H9 (cell line): ENCODE measurements at regions not wholly inside any gene's neighbourhood (a gene's known extent, or its start where the extent isn't known, plus 50 kb on each side); places are given as distances from the start of the nearest gene placed in this dataset.

Source experiments
- DNase-seq: peaks from one replicate; pipeline ENCODE4 v3.0.0-alpha.2; 2017
- H2AFZ ChIP-seq: one replicate; pipeline ENCODE4 v1.6.1; 2013; ENCODE audit warnings: mild to moderate bottlenecking, low read length, control low read depth, moderate library complexity
- H2AK5ac ChIP-seq: 2 replicates; pipeline ENCODE4 v1.6.1; 2013; ENCODE audit warnings: low read length, control low read depth, mixed read lengths; ENCODE audit not compliant: insufficient read length
- H2BK120ac ChIP-seq: one replicate; pipeline ENCODE4 v1.6.1; 2013; ENCODE audit warnings: low read depth, mild to moderate bottlenecking, low read length, control low read depth, inconsistent platforms; ENCODE audit not compliant: poor library complexity, severe bottlenecking
- H2BK12ac ChIP-seq: 2 replicates; pipeline ENCODE4 v1.6.1; 2013; ENCODE audit warnings: low read length, control low read depth, mixed read lengths, low read depth; ENCODE audit not compliant: insufficient read length
- H2BK15ac ChIP-seq: 2 replicates; pipeline ENCODE4 v1.6.1; 2013; ENCODE audit warnings: low read depth, low read length, control low read depth
- H2BK20ac ChIP-seq: one replicate; pipeline ENCODE4 v1.6.1; 2013; ENCODE audit warnings: low read depth, mild to moderate bottlenecking, low read length, control low read depth, inconsistent platforms; ENCODE audit not compliant: poor library complexity, severe bottlenecking
- H2BK5ac ChIP-seq: 2 replicates; pipeline ENCODE4 v1.6.1; 2013; ENCODE audit warnings: low read length, control low read depth, mixed read lengths; ENCODE audit not compliant: insufficient read length
- H3K14ac ChIP-seq: 2 replicates; pipeline ENCODE4 v1.6.1; 2013; ENCODE audit warnings: low read length, control low read depth; ENCODE audit not compliant: insufficient read depth
- H3K18ac ChIP-seq: 2 replicates; pipeline ENCODE4 v1.6.1; 2013; ENCODE audit warnings: low read depth, mild to moderate bottlenecking, mixed read lengths, low read length, control low read depth; ENCODE audit not compliant: insufficient read length
- H3K23ac ChIP-seq: 2 replicates; pipeline ENCODE4 v1.6.1; 2013; ENCODE audit warnings: low read length, control low read depth, mixed read lengths, low read depth; ENCODE audit not compliant: insufficient read length
- H3K23me2 ChIP-seq: 2 replicates; pipeline ENCODE4 v1.6.1; 2013; ENCODE audit warnings: low read depth, mild to moderate bottlenecking, mixed read lengths, low read length, control low read depth; ENCODE audit not compliant: insufficient read length, poor library complexity, severe bottlenecking
- H3K27ac ChIP-seq: 2 replicates; pipeline ENCODE4 v1.5.1; 2013; ENCODE audit warnings: low read length, control low read depth, mixed read lengths, low read depth; ENCODE audit not compliant: insufficient read length
- H3K27me3 ChIP-seq: 2 replicates; pipeline ENCODE4 v1.6.1; 2013; ENCODE audit warnings: low read length, control low read depth, inconsistent platforms; ENCODE audit not compliant: insufficient read depth
- H3K4ac ChIP-seq: 2 replicates; pipeline ENCODE4 v1.6.1; 2013; ENCODE audit warnings: low read depth, mild to moderate bottlenecking, control low read depth, inconsistent platforms, low read length, moderate library complexity
- H3K4me1 ChIP-seq: 2 replicates; pipeline ENCODE4 v1.6.1; 2013; ENCODE audit warnings: low read length, control low read depth, inconsistent platforms; ENCODE audit not compliant: insufficient read depth
- H3K4me2 ChIP-seq: 2 replicates; pipeline ENCODE4 v1.6.1; 2013; ENCODE audit warnings: low read length, control low read depth, mixed read lengths; ENCODE audit not compliant: insufficient read length, insufficient read depth
- H3K56ac ChIP-seq: 2 replicates; pipeline ENCODE4 v1.6.1; 2013; ENCODE audit warnings: low read depth, mild to moderate bottlenecking, mixed read lengths, low read length, control low read depth; ENCODE audit not compliant: insufficient read length
- H3K79me1 ChIP-seq: 2 replicates; pipeline ENCODE4 v1.6.1; 2013; ENCODE audit warnings: low read depth, mild to moderate bottlenecking, moderate library complexity, low read length, control low read depth, inconsistent platforms; ENCODE audit not compliant: insufficient read depth, poor library complexity, severe bottlenecking
- H3K79me2 ChIP-seq: 2 replicates; pipeline ENCODE4 v1.6.1; 2013; ENCODE audit warnings: low read length, control low read depth, inconsistent platforms; ENCODE audit not compliant: insufficient read depth
- H3K9ac ChIP-seq: 2 replicates; pipeline ENCODE4 v1.6.1; 2013; ENCODE audit warnings: low read length, control low read depth, mixed read lengths; ENCODE audit not compliant: insufficient read length; ENCODE audit errors: extremely low read depth
- H3K9me3 ChIP-seq: one replicate; pipeline ENCODE4 v1.6.1; 2013; ENCODE audit warnings: low read depth, low read length, inconsistent platforms; ENCODE audit not compliant: control insufficient read depth
- H3T11ph ChIP-seq: one replicate; pipeline ENCODE4 v1.6.1; 2013; ENCODE audit warnings: mild to moderate bottlenecking, low read length, control low read depth, inconsistent platforms
- H4K20me1 ChIP-seq: one replicate; pipeline ENCODE4 v1.6.1; 2013; ENCODE audit not compliant: control insufficient read depth, insufficient read length, insufficient read depth
- H4K5ac ChIP-seq: 2 replicates; pipeline ENCODE4 v1.6.1; 2013; ENCODE audit warnings: low read depth, mild to moderate bottlenecking, mixed read lengths, low read length, control low read depth; ENCODE audit not compliant: insufficient read length
- H4K8ac ChIP-seq: replicated peaks from 2 replicates; pipeline ENCODE4 v1.6.1; 2013; ENCODE audit warnings: low read length, control low read depth, mixed read lengths, low read depth; ENCODE audit not compliant: insufficient read length
- H4K91ac ChIP-seq: 2 replicates; pipeline ENCODE4 v1.6.1; 2013; ENCODE audit warnings: low read depth, mild to moderate bottlenecking, moderate library complexity, mixed read lengths, low read length, control low read depth; ENCODE audit not compliant: insufficient read length
- H3K27ac Mint-ChIP-seq, 3 experiments: 2 replicates in 2 of 3; 3 replicates in 1 of 3; pipeline ENCODE4 v1.8.0; 2020 to 2021; ENCODE audit warnings: mixed read lengths in 3 of 3, mild to moderate bottlenecking in 1 of 3, moderate library complexity in 1 of 3
- H3K27me3 Mint-ChIP-seq: 2 replicates; pipeline ENCODE4 v1.8.0; 2021; ENCODE audit warnings: low read depth, mild to moderate bottlenecking, moderate library complexity, mixed read lengths
- H3K36me3 Mint-ChIP-seq, 3 experiments: 2 replicates in 2 of 3; 3 replicates in 1 of 3; pipeline ENCODE4 v1.8.0; 2020 to 2021; ENCODE audit warnings: low read depth in 3 of 3, mixed read lengths in 3 of 3; ENCODE audit not compliant: insufficient read depth in 1 of 3
- H3K4me1 Mint-ChIP-seq, 2 experiments: 2 replicates each; pipeline ENCODE4 v1.8.0; 2020; ENCODE audit warnings: mixed read lengths in 2 of 2
- H3K4me3 Mint-ChIP-seq, 2 experiments: 2 replicates in 1 of 2; 3 replicates in 1 of 2; pipeline ENCODE4 v1.8.0; 2020 to 2021; ENCODE audit warnings: mild to moderate bottlenecking in 2 of 2, mixed read lengths in 2 of 2, moderate library complexity in 1 of 2
- H3K9me3 Mint-ChIP-seq, 2 experiments: 2 replicates in 1 of 2; 3 replicates in 1 of 2; pipeline ENCODE4 v1.8.0; 2020; ENCODE audit warnings: mild to moderate bottlenecking in 2 of 2, mixed read lengths in 2 of 2, moderate library complexity in 1 of 2
- CTCF ChIP-seq: fragments of 200-600 bp; sonication (generic); conservative IDR thresholded peaks from 3 replicates; pipeline ENCODE4 v1.8.0; 2021; ENCODE audit warnings: antibody characterized with exemption, mild to moderate bottlenecking
- WGBS: extraction: QIAGEN DNeasy Blood & Tissue Kit; methylation state at CpG from one replicate; pipeline ENCODE4 v1.1.7; 2013; ENCODE audit warnings: missing lambda C conversion rate, low lambda C conversion rate, mixed read lengths; ENCODE audit not compliant: insufficient read length; ENCODE audit errors: extremely low coverage; 5-methylcytosine and 5-hydroxymethylcytosine counted together

- H3K4me2 ChIP-seq: no peak overlapping the region
- no peaks in the 10 kb centered on the region for H3K79me1 ChIP-seq
- H3K27me3 Mint-ChIP-seq: no peaks in the 10 kb centered on the region
- H3T11ph ChIP-seq: no peak overlapping the region
- H3K27ac ChIP-seq: no peak overlapping the region
- no peaks in the 10 kb centered on the region for H3K27me3 ChIP-seq
- H2BK20ac ChIP-seq: no peak overlapping the region
- no peak overlapping the region for H4K8ac ChIP-seq
- H2BK5ac ChIP-seq: no peak overlapping the region
- H3K56ac ChIP-seq: no peak overlapping the region
- H2AFZ ChIP-seq: no peak overlapping the region
- H2BK120ac ChIP-seq: no peak overlapping the region
- H3K4me1 ChIP-seq: no peaks in the 10 kb centered on the region
- no peak overlapping the region for H4K5ac ChIP-seq
- no peak overlapping the region for H3K23ac ChIP-seq
- H3K36me3 Mint-ChIP-seq: no peaks in the 10 kb centered on the region; a peak in 1 of 7 replicates
- TF ChIP-seq CTCF: no peak
- no peak overlapping the region for H3K4me3 Mint-ChIP-seq
- H3K79me2 ChIP-seq: no peaks in the 10 kb centered on the region
- H3K4ac ChIP-seq: no peak overlapping the region
- H2AK5ac ChIP-seq: no peak overlapping the region
- H3K4me1 Mint-ChIP-seq: no peaks in the 10 kb centered on the region
- WGBS: no CpG with 5 or more reads among the region's 2 CpGs
- no peak overlapping the region for H4K91ac ChIP-seq
- no peak overlapping the region for H3K9ac ChIP-seq
- H4K20me1 ChIP-seq: no peaks in the 10 kb centered on the region
- no peak overlapping the region for H3K27ac Mint-ChIP-seq
- DNase-seq: no peak
- no peak overlapping the region for H2BK15ac ChIP-seq
- no peaks in the 10 kb centered on the region for H3K23me2 ChIP-seq
- no peak overlapping the region for H3K14ac ChIP-seq
- H3K18ac ChIP-seq: no peak overlapping the region
- no peaks in the 10 kb centered on the region for H3K9me3 ChIP-seq
- H3K9me3 Mint-ChIP-seq: no peaks in the 10 kb centered on the region
- H2BK12ac ChIP-seq: no peak overlapping the region
These were observed 110.3 kb downstream of the SEC16B start for GRCh38 chr1:177859572-177859971.
